ENCODE measurements at regions not wholly inside any gene's neighbourhood (a gene's known extent, or its start where the extent isn't known, plus 50 kb on each side); places are given as distances from the start of the nearest gene placed in this dataset.

DNA sequence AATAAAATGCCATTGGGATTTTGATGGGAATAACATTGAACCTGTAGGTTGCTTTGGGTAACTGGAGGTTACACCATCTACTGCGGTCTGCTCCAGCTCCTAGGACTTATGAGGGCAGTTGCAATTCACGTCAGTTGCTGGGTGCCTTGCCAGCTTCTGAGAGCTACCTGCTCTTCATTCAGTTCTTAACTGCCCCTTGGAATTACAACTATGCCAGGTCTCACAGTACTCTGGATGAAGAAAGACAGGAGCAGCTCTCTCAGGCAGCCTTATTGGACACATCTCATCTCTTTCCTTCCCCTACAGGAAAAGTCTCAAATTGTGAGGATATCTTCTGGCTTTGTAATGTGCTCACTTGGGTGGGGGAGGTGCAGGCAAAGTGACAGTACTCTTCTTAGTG is 1643.3 kb downstream of the GRIK2 start:
- no peak for TF ChIP-seq GATA2 (IDR thresholded peaks at IDR 0.05; ENCODE audit: low read depth, low read length)
- no peak for TF ChIP-seq GATA3 (IDR thresholded peaks at IDR 0.05; ENCODE audit: low read depth, low read length)

All from SH-SY5Y (cell line).